Hepatocyte (in vitro differentiated cells): ENCODE measurements at regions not wholly inside any gene's neighbourhood (a gene's known extent, or its start where the extent isn't known, plus 50 kb on each side); places are given as distances from the start of the nearest gene placed in this dataset.

Source experiments
- EZH2 ChIP-seq: fragments of 200-600 bp; sonication (generic); IDR thresholded peaks from 2 replicates; pipeline ENCODE4 v1.6.1; 2016; ENCODE audit warnings: antibody characterized with exemption, mild to moderate bottlenecking, borderline replicate concordance
- TF ChIP-seq, protein P1 (sequence below): fragments of 200-600 bp; sonication (generic); IDR thresholded peaks from 2 replicates; pipeline ENCODE4 v1.5.1; 2016; ENCODE audit warnings: antibody characterized with exemption, mild to moderate bottlenecking; ENCODE audit not compliant: poor library complexity

- TF ChIP-seq, protein P1, sequence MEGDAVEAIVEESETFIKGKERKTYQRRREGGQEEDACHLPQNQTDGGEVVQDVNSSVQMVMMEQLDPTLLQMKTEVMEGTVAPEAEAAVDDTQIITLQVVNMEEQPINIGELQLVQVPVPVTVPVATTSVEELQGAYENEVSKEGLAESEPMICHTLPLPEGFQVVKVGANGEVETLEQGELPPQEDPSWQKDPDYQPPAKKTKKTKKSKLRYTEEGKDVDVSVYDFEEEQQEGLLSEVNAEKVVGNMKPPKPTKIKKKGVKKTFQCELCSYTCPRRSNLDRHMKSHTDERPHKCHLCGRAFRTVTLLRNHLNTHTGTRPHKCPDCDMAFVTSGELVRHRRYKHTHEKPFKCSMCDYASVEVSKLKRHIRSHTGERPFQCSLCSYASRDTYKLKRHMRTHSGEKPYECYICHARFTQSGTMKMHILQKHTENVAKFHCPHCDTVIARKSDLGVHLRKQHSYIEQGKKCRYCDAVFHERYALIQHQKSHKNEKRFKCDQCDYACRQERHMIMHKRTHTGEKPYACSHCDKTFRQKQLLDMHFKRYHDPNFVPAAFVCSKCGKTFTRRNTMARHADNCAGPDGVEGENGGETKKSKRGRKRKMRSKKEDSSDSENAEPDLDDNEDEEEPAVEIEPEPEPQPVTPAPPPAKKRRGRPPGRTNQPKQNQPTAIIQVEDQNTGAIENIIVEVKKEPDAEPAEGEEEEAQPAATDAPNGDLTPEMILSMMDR = no peak
- TF ChIP-seq EZH2 = no peak
These were observed 120.1 kb upstream of the ZNF608 start for GRCh38 chr5:124866355-124867136.
